Calu3 (cell line): ENCODE measurements at regions not wholly inside any gene's neighbourhood (a gene's known extent, or its start where the extent isn't known, plus 50 kb on each side); places are given as distances from the start of the nearest gene placed in this dataset.

Experiments
- BruUV-seq: library from RNA; stranded (reverse); fragments of 400-500 nt; replicated peaks from 2 replicates; lab custom pipeline; 2021; lab: Mats Ljungman, UMichigan
- CTCF ChIA-PET: fragments of 300-600 bp; sonication (Branson Sonifier 250); formaldehyde crosslinking; loops from one replicate; lab custom pipeline; 2022; ENCODE audit warnings: antibody characterized with exemption; lab: Charles Lee
- DNase-seq: peaks from one replicate; pipeline ENCODE4 v3.0.0; 2022
- H3K27ac Mint-ChIP-seq: one replicate; pipeline ENCODE4 v1.8.0; 2022; ENCODE audit warnings: mixed read lengths; ENCODE audit not compliant: unreplicated experiment
- H3K27me3 Mint-ChIP-seq: one replicate; pipeline ENCODE4 v1.8.0; 2022; ENCODE audit warnings: mixed read lengths; ENCODE audit not compliant: unreplicated experiment
- H3K36me3 Mint-ChIP-seq: one replicate; pipeline ENCODE4 v1.8.0; 2022; ENCODE audit warnings: mild to moderate bottlenecking, moderate library complexity, mixed read lengths; ENCODE audit not compliant: insufficient read depth, unreplicated experiment
- H3K4me1 Mint-ChIP-seq: one replicate; pipeline ENCODE4 v1.8.0; 2022; ENCODE audit warnings: mild to moderate bottlenecking, low read depth, mixed read lengths; ENCODE audit not compliant: unreplicated experiment
- H3K4me3 Mint-ChIP-seq: one replicate; pipeline ENCODE4 v1.8.0; 2022; ENCODE audit warnings: mild to moderate bottlenecking, low read depth, moderate library complexity, mixed read lengths; ENCODE audit not compliant: unreplicated experiment
- H3K9me3 Mint-ChIP-seq: one replicate; pipeline ENCODE4 v1.8.0; 2022; ENCODE audit warnings: low read depth, mixed read lengths; ENCODE audit not compliant: unreplicated experiment
- intact Hi-C: fragments of 100-400 bp; cut with micrococcal nuclease; formaldehyde crosslinking; loops from one replicate; pipeline ENCODE4 v1.10.0; 2022; ENCODE audit not compliant: unreplicated experiment
- TF ChIP-seq, protein P1 (sequence below): fragments of 200-600 bp; IDR thresholded peaks from one replicate; pipeline ENCODE4 v1.8.0; 2022; ENCODE audit warnings: antibody characterized with exemption; ENCODE audit not compliant: unreplicated experiment

DNA sequence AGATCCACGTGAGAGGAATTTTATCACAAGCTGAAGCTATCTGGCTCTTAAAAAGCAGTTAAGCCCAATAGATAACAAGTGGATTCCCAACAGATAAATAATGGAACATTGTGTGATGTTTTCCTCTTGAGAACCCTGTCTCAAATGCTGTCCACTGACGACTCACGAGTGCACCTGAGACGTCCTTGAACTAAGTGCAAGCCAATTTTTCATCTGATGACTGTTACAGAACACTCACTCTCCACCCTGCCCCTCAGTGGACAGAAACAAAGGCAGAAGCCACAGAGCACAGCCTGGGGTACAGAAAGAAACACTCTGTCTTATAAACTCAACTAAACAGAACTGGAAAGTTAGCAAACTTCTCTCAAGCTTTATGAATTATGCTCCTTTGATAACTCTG lies 199.5 kb downstream of the KCNN2 start:
- CTCF ChIA-PET = no interaction called here
- Mint-ChIP-seq H3K4me3 (no peak overlapping the region), H3K27ac (no peak overlapping the region), H3K4me1 (no peaks in the 10 kb centered on the region), H3K36me3 (no peaks in the 10 kb centered on the region), H3K27me3 (no peaks in the 10 kb centered on the region), H3K9me3 (peaks cover 6% of the 10 kb centered on the region)
- no peak for DNase-seq
- TF ChIP-seq, protein P1, sequence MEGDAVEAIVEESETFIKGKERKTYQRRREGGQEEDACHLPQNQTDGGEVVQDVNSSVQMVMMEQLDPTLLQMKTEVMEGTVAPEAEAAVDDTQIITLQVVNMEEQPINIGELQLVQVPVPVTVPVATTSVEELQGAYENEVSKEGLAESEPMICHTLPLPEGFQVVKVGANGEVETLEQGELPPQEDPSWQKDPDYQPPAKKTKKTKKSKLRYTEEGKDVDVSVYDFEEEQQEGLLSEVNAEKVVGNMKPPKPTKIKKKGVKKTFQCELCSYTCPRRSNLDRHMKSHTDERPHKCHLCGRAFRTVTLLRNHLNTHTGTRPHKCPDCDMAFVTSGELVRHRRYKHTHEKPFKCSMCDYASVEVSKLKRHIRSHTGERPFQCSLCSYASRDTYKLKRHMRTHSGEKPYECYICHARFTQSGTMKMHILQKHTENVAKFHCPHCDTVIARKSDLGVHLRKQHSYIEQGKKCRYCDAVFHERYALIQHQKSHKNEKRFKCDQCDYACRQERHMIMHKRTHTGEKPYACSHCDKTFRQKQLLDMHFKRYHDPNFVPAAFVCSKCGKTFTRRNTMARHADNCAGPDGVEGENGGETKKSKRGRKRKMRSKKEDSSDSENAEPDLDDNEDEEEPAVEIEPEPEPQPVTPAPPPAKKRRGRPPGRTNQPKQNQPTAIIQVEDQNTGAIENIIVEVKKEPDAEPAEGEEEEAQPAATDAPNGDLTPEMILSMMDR = no peak
- intact Hi-C loops = no loop called here
- BruUV-seq = no TSS peak
